ENCODE measurements at regions not wholly inside any gene's neighbourhood (a gene's known extent, or its start where the extent isn't known, plus 50 kb on each side); places are given as distances from the start of the nearest gene placed in this dataset.

GRCh38 chr18:10291568-10291981 is 162.9 kb upstream of the APCDD1 start:
- no peaks in the 10 kb centered on the region for H3K4me1 ChIP-seq (ENCODE audit: insufficient read depth, low read length)
- no peaks in the 10 kb centered on the region for H3K4me1 Mint-ChIP-seq (ENCODE audit: low read depth)
- CTCF ChIA-PET = no interaction called here

GRCh38 chr18:10293966-10294365 is 160.5 kb upstream of the APCDD1 start:
- TF ChIP-seq CTCF (IDR thresholded peaks at IDR 0.05) = no peak
- CTCF ChIA-PET = no interaction called here
- no peak for ATAC-seq (ENCODE audit: poor library complexity)

More at GRCh38 chr18:10291568-10291981, 162.9 kb upstream of the APCDD1 start:
- H3K27me3 Mint-ChIP-seq = no peaks in the 10 kb centered on the region
- Histone ChIP-seq H3K9me3 (ENCODE audit: control insufficient read depth in 1 of 2, insufficient read depth in 1 of 2, low read length in 2 of 2) (peaks cover 0 to 21% of the 10 kb centered on the region in 2 experiments), H3K27ac (ENCODE audit: low read depth in 1 of 2, low read length in 2 of 2) (no peak overlapping the region), H3K36me3 (ENCODE audit: insufficient read depth, low read length) (no peaks in the 10 kb centered on the region), H3K27me3 (ENCODE audit: control insufficient read depth in 1 of 2, insufficient read depth in 2 of 2, low read length in 2 of 2) (no peaks in the 10 kb centered on the region), H3K4me3 (ENCODE audit: low read length) (no peak overlapping the region)
- no peak for TF ChIP-seq CTCF (IDR thresholded peaks at IDR 0.05)
- H3K9me3 Mint-ChIP-seq = no peaks in the 10 kb centered on the region
- H3K27ac Mint-ChIP-seq = no peak overlapping the region
- POLR2A ChIA-PET = no interaction called here
- no peaks in the 10 kb centered on the region for H3K36me3 Mint-ChIP-seq (ENCODE audit: low read depth)
- ATAC-seq (ENCODE audit: poor library complexity) (no peak), DNase-seq (no peak)
- no peak overlapping the region for H3K4me3 Mint-ChIP-seq
- intact Hi-C loops (cut with DNase I, micrococcal nuclease) = no loop called here

GRCh38 chr18:10295751-10296150 is 158.7 kb upstream of the APCDD1 start:
- intact Hi-C loops (cut with DNase I, micrococcal nuclease) = no loop called here
- H3K27me3 Mint-ChIP-seq = no peaks in the 10 kb centered on the region
- H3K27me3 ChIP-seq (ENCODE audit: control insufficient read depth in 1 of 2, insufficient read depth in 2 of 2, low read length in 2 of 2) = no peaks in the 10 kb centered on the region
- H3K4me3 ChIP-seq (ENCODE audit: low read length) = no peak overlapping the region
- TF ChIP-seq CTCF (IDR thresholded peaks at IDR 0.05) = no peak
- no peak for ATAC-seq (ENCODE audit: poor library complexity)
- DNase-seq = no peak
- no peaks in the 10 kb centered on the region for H3K4me1 Mint-ChIP-seq (ENCODE audit: low read depth)
- POLR2A ChIA-PET = no interaction called here
- peaks cover 0 to 8% of the 10 kb centered on the region in 2 experiments for H3K9me3 ChIP-seq (ENCODE audit: control insufficient read depth in 1 of 2, insufficient read depth in 1 of 2, low read length in 2 of 2)
- no peak overlapping the region for H3K4me3 Mint-ChIP-seq
- H3K27ac ChIP-seq (ENCODE audit: low read depth in 1 of 2, low read length in 2 of 2) = no peak overlapping the region
- H3K27ac Mint-ChIP-seq = no peak overlapping the region
- H3K36me3 Mint-ChIP-seq (ENCODE audit: low read depth) = no peaks in the 10 kb centered on the region
- no peaks in the 10 kb centered on the region for H3K36me3 ChIP-seq (ENCODE audit: insufficient read depth, low read length)
- CTCF ChIA-PET = no interaction called here
- no peaks in the 10 kb centered on the region for H3K4me1 ChIP-seq (ENCODE audit: insufficient read depth, low read length)
- no peaks in the 10 kb centered on the region for H3K9me3 Mint-ChIP-seq

More at GRCh38 chr18:10293966-10294365, 160.5 kb upstream of the APCDD1 start:
- H3K4me3 ChIP-seq (ENCODE audit: low read length) = no peak overlapping the region
- DNase-seq = no peak
- intact Hi-C loops (cut with DNase I, micrococcal nuclease) = no loop called here
- Mint-ChIP-seq H3K4me3 (no peak overlapping the region), H3K36me3 (ENCODE audit: low read depth) (no peaks in the 10 kb centered on the region), H3K4me1 (ENCODE audit: low read depth) (no peaks in the 10 kb centered on the region), H3K27me3 (no peaks in the 10 kb centered on the region), H3K9me3 (no peaks in the 10 kb centered on the region), H3K27ac (no peak overlapping the region)
- H3K4me1 ChIP-seq (ENCODE audit: insufficient read depth, low read length) = no peaks in the 10 kb centered on the region
- no peaks in the 10 kb centered on the region for H3K36me3 ChIP-seq (ENCODE audit: insufficient read depth, low read length)
- H3K9me3 ChIP-seq (ENCODE audit: control insufficient read depth in 1 of 2, insufficient read depth in 1 of 2, low read length in 2 of 2) = peaks cover 0 to 8% of the 10 kb centered on the region in 2 experiments
- H3K27ac ChIP-seq (ENCODE audit: low read depth in 1 of 2, low read length in 2 of 2) = no peak overlapping the region
- POLR2A ChIA-PET = no interaction called here
- no peaks in the 10 kb centered on the region for H3K27me3 ChIP-seq (ENCODE audit: control insufficient read depth in 1 of 2, insufficient read depth in 2 of 2, low read length in 2 of 2)
